Astrocyte of the cerebellum (primary cell): ENCODE measurements at regions not wholly inside any gene's neighbourhood (a gene's known extent, or its start where the extent isn't known, plus 50 kb on each side); places are given as distances from the start of the nearest gene placed in this dataset.

ENCODE experiments used
- DNase-seq: peaks from one replicate; pipeline ENCODE4 v3.0.0-alpha.2; 2011; ENCODE audit warnings: low read depth
- H3K4me3 ChIP-seq: 2 replicates; pipeline ENCODE4 v1.5.1; 2011; ENCODE audit warnings: mild to moderate bottlenecking, low read depth, low read length, moderate library complexity
- CTCF ChIP-seq: IDR thresholded peaks from 2 replicates; pipeline ENCODE4 v1.5.1; 2012; ENCODE audit warnings: low read length, low read depth, moderate library complexity, mild to moderate bottlenecking; ENCODE audit errors: missing control alignments
- in situ Hi-C: cut with HindIII; loops from 2 replicates; pipeline ENCODE4 v1.10.0; 2017; ENCODE audit warnings: low sequenced_read_pairs

- no peak overlapping the region for H3K4me3 ChIP-seq
- TF ChIP-seq CTCF, result no peak
- in situ Hi-C loops, result no loop called here
- no peak for DNase-seq
Measured at GRCh38 chr10:47092376-47092775, 181.1 kb downstream of the PTPN20 start.

GRCh38 chr10:47092831-47093230 lies 181.6 kb downstream of the PTPN20 start:
- no peak overlapping the region for H3K4me3 ChIP-seq
- no peak for DNase-seq
- in situ Hi-C loops, result no loop called here
- no peak for TF ChIP-seq CTCF

GRCh38 chr10:47094126-47094525 lies 182.9 kb downstream of the PTPN20 start:
- no peak overlapping the region for H3K4me3 ChIP-seq
- DNase-seq, result no peak
- in situ Hi-C loops, result no loop called here
- no peak for TF ChIP-seq CTCF

GRCh38 chr10:47094636-47095035 lies 183.4 kb downstream of the PTPN20 start:
- H3K4me3 ChIP-seq, result no peak overlapping the region
- no peak for DNase-seq
- in situ Hi-C loops, result loop anchor here (5.0 kb wide), 1 partner anchor 38 kb away; no protein-coding TSS in a partner anchor
- no peak for TF ChIP-seq CTCF

GRCh38 chr10:47095211-47095610 lies 184.0 kb downstream of the PTPN20 start:
- in situ Hi-C loops, result loop anchor here (5.0 kb wide), 1 partner anchor 37 kb away; no protein-coding TSS in a partner anchor
- no peak for TF ChIP-seq CTCF
- H3K4me3 ChIP-seq, result no peak overlapping the region
- no peak for DNase-seq

GRCh38 chr10:47095848-47096612 lies 184.8 kb downstream of the PTPN20 start:
- H3K4me3 ChIP-seq, result no peak overlapping the region
- no peak for DNase-seq
- TF ChIP-seq CTCF, result no peak
- in situ Hi-C loops, result loop anchor here (5.0 kb wide), 1 partner anchor 36 kb away; no protein-coding TSS in a partner anchor
